Activated CD4-positive, CD25-positive, alpha-beta regulatory T cell (primary cell): ENCODE measurements at regions not wholly inside any gene's neighbourhood (a gene's known extent, or its start where the extent isn't known, plus 50 kb on each side); places are given as distances from the start of the nearest gene placed in this dataset.
"Not testable (repeated sequence)": the region's sequence is repeated elsewhere in the genome, so short reads cannot be mapped to it uniquely, and the experiment has no call there.

Experiments
- DNase-seq, 4 experiments: peaks; one replicate each; lab custom pipeline; 2025; lab: John Stamatoyannopoulos, UW

DNA sequence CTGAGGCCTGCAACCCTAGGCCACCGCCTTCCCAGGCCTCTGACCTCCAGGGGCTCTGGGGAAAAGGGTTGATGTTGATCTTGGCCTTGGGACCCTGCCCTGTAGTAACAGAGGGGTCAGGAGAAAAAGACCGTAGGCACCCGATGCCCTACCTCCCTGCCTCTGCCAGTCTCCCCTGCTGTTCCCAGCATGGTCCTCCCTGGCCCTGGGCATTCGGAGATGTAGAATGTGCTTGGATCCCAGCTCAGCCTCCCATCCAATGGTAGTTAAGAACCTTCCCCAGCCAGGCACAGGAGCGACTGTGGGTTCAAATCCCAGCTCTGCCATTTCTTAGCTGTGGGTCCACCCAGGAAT, 72.0 kb upstream of the TARDBP start:
- DNase-seq: no peak

DNA sequence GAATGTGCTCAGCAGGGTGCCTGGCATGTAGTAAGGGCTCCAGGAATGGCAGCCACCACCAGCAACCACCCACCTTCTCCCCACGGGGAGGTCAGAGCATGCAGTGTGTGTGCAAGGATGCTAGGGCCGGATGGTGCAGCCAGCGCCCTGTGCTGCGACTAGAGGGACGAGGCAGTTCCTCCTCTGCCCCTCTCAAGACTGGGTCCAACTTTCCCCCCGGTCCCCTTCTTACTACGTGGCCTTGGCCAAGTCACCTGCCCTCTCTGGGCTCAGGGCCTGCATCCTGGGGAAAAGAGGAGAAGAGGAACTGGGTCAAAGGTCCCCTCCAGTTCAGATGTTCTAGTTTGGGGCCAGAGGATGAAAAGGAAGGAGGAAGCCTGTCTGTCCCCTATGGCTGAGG, 71.6 kb upstream of the TARDBP start:
- DNase-seq: no peak

DNA sequence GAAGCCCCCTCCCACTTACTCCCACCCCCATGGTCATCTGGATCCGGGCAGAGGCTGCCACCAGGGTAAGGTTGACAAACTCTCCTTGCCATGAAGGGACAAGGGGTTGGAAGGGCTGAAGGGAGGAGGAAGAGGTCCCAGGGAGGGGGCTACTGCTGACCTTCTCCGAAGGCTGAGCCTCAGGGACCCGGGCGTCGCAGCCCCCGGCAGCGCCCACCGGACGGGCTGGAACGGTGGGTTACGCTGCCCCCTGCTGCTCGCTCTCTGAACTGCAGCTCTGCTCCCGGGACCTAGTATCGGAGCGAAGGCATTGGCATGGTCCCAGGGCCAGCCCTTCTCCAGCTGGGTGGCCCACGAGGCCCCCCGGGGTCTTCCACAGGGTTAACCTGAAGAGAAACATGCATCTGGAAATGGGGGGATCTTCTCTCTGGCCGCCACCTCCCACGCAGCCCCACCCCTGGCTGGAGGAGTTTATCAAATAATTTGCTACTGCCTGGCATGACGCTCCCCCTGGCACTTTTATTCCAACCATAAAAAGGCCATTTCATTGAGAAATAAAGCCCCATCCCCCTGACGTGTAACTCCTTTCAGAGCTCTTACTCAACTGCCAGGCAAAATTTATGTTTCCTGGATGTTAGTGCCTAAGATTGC, 70.4 kb upstream of the TARDBP start:
- DNase-seq: peak; percentile 29 to 55 (median 40)

DNA sequence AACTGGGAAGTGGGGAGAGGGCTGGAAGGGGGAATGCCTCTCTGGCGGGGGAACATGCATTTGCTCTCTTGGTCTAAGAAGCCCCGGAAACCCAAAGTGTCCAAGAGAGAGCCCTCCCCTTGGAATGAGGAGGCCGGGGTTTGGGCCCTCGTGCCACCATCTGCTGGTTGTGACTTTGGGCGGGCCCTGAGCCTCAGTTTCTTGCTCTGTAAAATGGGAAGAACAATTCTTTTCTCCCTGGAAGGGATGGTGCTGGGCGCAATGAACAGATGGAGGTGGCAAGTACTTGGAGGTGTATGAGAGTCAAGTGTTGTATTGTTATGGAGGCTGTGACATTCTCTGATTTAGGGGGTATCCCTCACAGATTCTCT, 69.9 kb upstream of the TARDBP start:
- no peak for DNase-seq

DNA sequence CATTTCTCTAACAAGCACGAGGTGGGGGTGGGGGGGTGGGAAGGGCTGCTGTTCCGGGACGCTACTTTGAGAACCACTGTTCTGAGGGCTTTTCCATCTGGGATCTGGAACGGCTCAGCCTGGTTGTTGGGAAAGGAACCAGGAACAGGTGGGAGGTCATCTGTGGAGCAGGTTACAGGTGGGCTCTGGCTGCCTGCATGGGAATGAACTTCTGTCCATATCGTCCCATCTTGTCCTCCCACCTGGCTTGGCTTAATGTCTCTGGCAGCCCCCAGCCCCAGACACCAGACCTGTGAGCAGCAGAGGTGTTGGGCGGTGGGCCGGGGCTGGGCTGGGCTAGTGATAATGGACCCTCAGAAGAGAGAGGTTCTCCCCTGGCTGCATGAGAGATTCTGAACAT, 69.4 kb upstream of the TARDBP start:
- DNase-seq: no peak

DNA sequence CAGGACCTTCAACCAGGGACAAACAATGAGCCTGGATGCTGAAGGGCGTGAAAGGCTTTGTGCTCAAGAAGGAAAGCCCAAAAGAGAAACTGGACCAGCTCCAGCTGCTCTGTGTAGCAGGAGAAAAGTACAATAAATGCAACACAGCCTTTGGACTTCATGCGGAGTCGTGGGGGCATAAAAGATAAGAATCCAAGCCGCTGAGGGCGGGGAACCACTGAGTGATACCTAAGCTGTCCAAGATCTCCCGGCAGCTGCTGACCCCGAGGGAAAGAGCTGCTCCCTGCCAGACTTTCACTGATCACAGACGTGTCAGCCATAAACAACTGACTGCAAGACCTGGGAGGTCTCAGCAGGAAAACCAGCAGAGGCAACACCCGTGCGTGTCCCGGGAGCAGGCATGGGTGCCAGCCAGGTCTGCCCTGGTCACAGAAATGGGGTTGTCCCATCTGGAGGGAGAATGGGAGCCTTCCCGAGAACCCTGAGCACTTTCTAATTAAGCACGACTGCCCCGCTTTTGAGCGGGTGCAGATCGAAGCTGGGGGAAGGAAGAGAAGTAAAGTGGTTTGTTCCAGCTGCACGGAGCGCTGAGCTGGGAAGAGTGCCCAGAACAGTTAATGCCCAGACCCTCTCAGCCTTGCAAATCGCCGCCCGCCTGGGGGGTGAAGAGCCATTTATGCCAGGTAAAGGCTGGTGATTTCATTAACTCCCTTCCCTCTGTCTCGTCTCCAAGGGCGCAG, 68.3 kb upstream of the TARDBP start:
- DNase-seq: no peak

DNA sequence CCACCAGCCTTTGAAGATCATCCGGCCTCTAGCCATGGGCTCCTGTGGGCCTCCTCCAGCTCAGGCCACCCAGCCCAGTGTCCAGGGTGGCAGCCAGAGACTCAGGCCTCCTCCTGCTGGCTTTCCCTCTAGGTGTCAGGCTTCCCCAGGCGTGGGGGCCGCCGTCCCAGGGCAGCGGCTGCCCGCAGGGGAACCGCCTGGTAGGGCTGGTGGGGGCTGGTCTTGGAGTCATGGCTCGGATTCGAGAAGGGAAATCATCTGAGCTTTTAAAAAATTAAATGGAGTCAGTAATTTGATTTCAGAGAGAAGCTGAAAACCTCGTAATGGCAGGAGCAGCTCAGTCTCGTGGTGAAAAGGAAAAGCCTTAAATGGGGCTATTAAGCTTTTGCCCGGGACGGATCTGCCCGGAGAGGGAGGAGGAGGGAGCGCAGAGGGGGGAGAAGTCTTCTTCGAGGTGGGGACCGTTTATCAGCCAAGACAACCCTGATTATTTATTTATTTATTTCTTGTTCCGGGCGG, 66.4 kb upstream of the TARDBP start:
- no peak for DNase-seq

DNA sequence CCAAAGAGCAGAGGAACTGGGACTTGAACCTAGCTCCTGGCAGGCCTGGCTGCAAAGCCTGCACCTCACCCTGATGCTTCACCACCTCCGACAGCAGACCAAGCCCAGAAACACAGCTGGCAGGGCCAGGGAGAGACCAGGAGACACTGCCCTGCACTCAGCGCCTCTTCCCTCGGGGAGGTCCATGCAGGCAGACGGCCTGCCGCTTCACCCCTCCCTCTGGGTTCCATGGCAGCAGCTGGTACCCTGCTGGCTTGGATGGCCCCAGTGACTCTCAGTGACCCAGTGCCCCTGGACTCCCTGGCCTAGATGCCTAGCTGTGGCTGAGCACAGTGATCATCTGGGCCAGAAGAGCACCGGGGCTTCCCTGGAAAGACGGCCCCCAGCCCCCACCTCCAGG, 65.3 kb upstream of the TARDBP start:
- no peak for DNase-seq

DNA sequence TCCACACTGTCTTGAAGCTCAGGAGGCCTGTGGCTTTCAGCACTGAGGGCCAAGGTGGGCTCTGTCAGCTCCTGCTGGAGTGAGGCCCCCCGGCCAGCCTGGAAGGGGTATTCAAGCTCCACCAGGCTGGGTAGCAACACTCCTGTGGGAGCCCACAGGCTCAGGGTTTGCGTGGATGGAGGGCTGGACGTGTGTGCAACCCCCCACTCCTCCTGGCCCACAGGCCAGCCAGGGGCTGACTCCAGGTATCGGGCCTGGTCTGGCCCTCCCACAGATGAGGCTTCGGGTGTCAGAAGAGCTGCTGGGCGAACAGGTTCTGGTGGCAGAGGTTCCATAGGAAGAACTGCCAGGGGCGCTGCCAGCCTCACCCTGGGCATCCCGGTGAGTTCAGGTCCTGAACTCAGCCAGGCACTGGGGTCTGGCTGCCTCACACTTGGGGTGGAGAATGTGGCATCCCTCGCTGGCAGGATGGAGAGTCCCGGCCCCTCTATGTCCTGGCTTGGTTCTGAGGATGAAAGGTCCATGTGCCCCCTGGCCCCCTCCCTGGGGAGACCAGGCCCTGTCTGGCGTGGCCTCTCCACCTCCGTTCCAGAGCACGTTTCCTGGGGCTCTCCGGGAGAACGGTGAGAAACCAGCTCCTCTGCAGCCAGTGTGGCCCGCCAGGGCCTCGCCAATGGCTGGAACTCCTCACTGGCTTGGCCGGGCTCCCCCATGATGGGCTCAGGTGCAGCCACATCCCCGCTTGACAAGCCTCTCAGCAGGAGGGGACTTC, 64.6 kb upstream of the TARDBP start:
- no peak for DNase-seq

DNA sequence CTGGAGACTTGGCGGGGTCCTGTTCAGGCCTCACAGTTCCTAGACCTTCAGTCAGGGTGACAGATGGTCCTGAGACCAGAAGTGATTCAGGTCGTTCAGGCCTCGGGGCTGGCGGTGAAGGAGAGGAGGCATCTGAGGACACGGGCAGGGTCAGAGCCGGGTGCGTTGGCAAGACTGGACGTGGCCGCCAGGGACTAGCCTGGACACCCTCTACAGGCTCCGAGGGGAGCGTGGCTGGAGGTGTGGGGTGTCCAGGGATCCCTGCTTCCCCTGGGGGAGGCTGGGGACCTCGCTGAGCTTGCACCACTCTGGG, 64.0 kb upstream of the TARDBP start:
- no peak for DNase-seq

DNA sequence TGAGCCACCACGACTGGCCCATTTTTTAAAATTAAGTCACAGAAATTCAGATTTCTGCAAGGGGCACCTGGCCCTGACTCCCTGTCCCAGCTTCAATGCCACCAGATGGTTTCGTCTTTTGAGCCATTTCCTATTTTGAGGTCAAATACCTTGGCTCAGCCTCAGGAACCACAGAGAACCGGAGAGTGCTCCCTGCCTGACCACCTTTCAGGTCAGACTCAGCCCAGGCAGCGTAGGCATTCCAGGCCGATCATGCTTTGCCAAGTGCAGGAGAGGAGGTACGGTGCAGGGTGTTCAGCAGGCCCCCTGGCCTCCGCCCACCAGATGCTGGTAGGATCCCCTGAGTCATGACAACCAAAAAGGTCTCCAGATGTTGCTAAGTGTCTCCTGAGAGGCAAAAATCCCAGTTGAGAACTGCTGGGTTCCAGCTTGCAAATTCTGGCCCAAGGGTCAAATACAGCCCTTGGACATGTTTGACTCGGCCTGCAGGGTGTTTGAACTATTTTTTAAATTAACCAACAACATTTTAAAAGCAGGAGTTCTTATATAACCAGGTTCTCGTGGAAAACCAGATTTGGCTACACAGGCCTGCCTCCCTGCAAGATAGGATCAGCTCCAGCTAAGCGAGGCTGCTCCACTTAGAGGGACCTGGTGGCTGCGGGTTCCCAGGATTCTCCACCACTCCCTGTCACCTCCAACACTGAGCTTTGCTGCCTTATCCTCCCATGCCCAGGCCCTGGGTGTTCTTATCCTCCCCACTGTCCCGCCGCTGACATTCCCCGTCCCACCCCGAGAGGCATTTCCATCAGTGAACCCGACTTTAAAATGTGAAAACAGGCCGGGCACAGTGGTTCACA, 61.9 kb upstream of the TARDBP start:
- DNase-seq: no peak

DNA sequence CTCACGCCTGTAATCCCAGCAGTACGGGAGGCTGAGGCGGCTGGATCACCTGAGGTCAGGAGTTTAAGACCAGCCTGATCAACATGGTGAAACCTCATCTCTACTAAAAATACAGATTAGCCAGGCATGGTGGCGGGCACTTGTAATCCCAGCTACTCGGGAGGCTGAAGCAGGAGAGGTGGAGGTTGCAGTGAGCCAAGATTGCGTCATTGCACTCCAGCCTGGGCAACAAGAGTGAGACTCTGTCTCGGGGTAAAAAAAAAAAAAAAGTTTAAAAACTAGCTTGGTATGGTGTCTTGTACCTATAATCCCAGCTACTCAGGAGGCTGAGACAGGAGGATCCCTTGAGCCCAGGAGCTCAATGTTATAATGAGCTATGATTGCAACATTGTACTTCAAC, 61.2 kb upstream of the TARDBP start:
- DNase-seq: not testable (repeated sequence)

DNA sequence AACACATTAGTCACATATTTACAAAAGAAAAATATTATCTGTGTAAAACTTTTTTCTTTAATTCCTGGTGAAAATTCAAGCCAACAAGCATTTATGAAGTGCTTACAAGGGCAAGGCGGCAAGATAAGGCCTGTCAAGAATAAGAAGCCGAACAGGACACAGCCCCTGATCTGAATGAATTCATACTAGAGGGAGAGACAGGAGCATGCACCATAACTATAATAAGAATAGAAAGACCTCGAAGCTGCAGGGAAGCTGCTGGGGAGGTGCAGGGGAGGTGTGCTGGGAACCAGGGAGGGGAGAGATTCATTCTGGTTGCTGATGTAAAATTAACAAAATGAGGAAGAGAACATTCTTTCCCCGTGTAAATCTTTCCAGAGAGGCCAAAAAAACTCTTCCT, 60.5 kb upstream of the TARDBP start:
- no peak for DNase-seq

DNA sequence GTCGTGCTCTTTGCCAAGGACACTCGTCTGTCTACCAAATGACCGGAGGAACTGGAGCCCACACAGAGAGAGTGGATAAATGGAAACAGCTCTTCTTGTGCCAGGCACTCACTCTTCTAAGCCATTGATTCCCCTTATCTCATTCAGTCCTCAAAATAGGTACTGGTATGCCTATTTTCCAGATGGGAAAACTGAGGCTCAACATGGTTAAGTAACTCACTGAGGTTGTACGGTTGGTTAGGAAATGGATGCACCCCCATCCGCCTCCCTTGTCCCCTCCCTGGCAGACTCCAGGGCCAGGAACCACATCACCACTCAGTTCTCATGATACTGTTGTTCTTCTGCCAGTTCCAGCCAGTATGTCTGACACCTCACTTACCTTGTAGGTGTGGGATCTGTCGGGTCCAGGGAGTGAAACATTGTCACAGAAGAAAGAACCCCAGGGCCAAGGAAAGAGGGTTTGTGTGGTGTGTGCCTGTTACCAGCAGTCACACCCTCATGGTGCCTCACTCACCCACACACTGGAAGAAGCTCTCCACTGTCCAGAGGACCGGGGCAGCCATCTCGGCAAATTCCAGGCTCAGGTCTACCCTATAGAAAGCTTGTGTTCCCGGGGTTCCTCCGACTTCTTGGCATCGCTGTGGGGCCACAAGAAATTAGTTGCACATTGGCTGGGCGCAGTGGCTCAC, 58.8 kb upstream of the TARDBP start:
- DNase-seq: no peak

DNA sequence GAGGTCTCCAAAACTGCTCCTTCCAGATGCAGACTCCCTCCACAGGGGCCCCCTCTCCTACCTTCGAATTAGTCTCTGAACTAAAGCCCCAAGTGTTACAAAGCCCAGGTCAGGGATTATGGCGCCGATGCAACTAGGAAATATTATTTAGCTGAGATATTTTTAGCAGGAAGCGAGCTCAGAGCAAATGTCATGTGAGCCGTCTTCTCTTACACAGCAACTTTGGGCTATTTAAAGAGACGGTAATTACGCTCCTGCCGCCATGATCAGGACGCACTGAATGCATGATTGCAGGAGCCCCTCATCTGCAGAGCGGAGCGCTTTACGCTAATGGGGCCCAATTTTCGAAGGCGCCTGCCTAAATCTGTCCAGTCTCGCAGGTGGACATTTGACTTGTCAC, 55.3 kb upstream of the TARDBP start:
- no peak for DNase-seq

DNA sequence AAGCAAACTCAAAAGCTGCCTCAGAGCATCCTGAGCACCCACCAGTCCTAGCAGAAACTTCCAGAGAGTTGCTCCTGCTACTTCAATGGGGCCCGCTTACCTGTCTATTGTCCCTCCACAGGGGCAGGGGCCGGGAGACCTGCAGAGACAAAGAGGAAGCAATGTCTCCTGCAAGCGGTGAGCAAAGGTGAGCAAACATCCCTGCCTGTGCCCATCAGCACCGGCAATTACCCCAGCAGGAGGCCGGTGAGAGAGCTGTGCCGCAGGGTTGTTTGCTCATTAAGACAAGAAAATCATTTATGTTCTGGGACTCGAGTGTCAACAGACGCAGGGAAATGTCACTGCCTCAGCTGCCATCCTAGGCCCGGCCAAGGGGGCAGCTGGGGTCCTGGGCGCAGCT, 53.8 kb upstream of the TARDBP start:
- no peak for DNase-seq

DNA sequence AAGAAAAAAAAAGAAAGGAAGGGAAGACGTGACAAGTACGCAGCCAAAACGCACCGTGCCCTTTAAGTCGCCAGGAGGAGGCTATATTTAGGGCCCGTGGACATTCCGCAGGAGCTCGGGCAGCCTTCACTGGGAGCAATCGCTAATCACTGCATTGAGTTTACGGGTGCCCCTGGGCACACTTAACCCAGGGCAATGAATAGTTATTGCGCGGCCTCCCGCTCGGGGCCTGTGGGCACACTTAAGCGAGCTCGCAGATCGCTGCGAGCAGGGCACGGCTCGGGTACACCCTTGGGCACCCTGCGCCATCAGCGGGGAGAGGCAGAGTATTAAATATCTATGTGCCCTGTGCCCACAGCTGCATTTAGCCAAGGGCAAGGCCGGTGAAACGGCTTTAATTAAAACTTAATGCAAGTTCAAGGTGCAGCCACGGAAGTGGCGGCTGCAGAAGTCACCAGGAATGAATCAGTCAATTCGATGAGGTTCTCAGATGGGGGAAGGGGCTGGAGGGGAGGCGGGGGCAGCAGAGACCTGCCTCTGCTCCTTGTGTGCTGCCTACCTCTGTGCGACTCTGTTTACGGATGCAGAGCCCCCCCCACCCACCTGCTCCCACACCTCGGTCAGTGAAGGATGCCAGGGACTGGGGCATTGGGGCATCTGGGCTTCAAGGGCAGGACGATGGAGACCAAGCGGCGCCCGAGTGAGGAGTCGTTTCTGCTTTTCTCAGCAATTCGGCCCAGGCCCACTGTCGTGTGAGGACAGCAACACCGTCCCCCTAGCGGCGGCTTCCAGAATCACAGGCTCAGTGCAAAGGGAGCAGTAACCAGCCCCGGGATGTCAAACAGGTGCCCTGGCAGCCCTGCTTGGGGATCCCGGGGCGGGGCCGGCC, 51.8 kb upstream of the TARDBP start:
- DNase-seq: peak; percentile 59 to 78 (median 66)

DNA sequence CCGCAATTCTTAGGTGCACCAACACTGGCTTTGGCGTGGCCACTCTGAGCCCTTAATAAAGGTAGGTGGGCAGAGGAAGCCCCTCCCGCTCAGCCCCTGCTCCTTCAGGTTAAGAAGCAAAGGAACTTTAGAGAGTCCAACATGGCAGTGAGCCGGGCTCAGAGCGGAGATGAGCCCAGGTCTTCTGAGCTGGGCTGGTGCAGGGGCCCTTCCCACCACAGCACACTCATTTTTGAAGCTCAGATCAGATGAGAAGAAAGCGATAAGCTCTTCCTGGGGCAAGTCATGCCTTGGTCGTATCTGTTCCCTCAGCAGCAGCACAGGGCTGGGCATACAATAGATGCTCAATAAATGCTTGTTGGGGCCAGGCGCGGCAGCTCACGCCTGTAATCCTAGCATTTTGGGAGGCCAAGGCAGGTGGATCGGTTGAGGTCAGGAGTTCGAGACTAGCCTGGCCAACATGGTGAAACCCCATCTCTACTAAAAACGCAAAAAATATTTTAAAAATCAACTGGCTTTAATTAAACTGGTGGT, 51.1 kb upstream of the TARDBP start:
- DNase-seq: no peak

DNA sequence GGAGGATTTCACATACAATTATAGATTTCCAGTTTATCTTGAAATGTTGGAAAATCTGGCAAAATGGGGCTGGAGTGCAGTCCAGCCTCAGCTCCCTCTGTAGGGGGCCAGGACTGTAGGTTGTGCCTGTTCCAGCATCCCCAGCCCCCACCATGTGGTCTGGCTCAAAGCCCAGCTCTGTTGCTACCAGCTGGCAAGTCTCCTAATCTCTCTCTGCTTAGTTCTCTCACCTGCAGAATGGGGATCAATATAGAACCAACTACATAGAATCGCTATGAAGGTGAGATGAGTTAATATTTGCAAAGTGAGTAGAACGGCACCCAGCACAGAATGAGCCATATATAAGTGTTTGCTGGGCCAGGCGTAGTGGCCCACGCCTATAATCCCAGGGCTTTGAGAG, 50.0 kb upstream of the TARDBP start:
- DNase-seq: no peak
